Epidermal melanocyte (primary cell): ENCODE measurements at regions not wholly inside any gene's neighbourhood (a gene's known extent, or its start where the extent isn't known, plus 50 kb on each side); places are given as distances from the start of the nearest gene placed in this dataset.
"Not testable (repeated sequence)": the region's sequence is repeated elsewhere in the genome, so short reads cannot be mapped to it uniquely, and the experiment has no call there.

Experiments used
- DNase-seq: peaks from one replicate; pipeline ENCODE4 v3.0.0; 2011; ENCODE audit warnings: low spot score; ENCODE audit not compliant: insufficient read length

DNA sequence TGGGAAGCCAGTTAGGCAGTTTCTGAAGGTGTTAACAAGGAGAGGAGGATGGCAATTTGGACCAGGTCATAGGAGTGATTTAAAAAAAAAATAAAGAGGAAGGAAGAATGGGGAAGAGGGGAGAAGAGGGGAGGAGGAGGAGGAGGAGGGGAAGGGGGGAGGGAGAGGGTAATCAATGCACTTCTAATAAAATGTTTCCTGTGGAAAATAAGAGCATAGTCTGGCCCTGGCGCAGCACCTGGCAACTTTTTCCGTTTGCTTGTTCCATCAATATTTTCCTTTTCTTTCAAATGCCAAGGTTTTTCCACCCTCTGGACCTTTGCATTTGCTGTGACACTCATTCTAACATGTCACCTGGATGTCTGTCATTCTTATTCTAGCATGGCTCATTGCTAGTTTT lies 308.2 kb downstream of the PPP1R3A start:
- no peak for DNase-seq

DNA sequence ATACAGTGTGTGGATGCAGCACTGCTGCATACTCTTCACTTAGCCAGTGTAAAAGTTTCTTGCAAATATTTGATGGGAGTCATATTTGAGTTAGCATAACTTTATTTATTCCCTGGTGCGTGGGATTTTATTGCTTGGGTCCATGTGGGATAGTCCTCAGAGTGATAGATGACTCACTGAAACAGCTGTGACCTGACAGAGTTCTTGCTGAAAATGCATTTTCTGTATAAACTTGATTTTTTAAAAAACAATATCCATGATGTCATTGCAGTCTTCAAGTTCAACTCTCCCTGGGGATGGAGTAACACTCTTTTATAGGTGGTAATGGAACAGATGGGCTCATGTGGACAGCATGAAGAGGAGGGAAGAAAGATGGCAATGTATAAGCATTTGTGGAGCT lies 310.0 kb downstream of the PPP1R3A start:
- DNase-seq = no peak

DNA sequence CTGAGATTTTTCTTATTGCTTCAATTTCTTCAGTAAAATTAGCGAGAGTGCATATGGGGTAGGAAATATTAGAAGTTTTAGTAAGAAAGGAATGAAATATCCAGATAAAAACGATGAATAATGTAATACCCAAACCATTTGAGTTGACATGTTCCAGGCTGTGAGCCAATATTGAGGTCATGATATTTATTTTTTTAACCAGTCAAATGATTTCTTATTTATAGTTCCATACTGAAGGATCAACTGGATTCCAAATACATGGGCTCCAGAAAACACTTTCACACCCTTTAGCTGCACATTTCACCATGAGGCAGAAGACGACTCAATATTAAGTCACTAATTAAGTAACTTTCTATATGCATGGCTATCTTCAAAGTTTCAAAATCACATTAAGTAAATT lies 312.5 kb downstream of the PPP1R3A start:
- no peak for DNase-seq

DNA sequence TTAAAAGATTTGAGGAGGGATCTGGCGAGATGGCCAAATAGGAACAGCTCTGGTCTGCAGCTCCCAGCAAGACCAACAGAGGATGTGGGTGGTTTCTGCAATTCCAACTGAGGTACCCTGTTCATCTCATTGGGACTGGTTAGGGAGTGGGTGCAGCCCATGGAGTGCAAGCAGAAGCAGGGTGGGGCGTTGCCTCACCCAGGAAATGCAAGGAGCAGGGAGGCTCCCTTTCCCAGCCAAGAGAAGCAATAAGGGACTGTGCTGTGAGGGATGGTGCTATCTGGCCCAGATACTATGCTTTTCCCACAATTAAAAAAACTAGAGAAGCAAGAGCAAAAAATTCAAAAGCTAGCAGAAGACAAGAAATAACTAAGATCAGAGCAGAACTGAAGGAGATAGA lies 318.4 kb downstream of the PPP1R3A start:
- DNase-seq = not testable (repeated sequence)

DNA sequence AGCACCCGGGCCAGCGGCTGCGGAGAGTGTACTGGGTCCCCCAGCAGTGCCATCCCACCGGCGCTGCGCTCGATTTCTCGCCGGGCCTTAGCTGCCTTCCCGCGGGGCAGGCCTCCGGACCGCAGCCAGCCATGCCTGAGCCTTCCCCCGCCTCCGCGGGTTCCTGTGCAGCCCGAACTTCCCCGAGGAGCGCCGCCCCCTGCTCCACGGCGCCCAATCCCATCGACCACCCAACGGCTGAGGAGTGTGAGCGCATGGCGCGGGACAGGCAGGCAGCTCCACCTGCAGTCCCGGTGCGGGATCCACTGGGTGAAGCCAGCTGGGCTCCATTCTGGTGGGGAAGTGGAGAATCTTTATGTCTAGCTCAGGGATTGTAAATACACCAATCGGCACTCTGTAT lies 325.4 kb downstream of the PPP1R3A start:
- not testable (repeated sequence) for DNase-seq

DNA sequence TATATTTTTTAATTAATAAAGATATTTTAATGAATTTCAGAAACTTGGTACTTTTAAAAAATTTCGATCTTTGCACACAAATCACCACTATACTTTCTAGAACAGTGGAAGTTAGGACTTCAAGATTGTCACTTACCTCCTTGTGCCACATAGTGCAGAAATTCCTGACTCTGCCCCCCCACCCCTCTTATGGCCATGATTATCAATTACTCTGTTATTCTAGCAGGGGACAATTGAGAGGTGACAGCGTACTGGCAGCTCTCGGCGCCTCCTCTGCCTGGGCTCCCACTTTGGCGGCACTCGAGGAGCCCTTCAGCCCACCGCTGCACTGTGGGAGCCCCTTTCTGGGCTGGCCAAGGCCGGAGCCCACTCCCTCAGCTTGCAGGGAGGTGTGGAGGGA lies 325.9 kb downstream of the PPP1R3A start:
- DNase-seq = not testable (repeated sequence)

DNA sequence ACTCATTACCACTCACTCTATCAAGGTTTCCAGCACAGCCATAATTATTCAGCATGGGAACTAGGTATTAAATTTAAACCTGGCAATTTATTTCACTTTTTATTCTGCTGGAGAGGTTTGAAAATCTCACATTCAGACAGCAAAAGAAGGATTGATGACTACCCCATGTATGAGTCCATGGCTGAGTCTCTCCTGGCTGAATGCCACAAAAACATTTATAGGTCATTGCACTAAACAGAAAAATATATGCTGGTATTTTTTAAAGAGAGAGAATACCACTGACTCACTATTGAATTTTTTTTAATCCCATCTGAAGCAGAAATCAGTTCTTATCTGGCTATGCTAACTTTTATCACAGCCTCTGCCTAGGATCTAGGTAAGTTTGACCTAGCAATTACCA lies 336.3 kb downstream of the PPP1R3A start:
- no peak for DNase-seq

DNA sequence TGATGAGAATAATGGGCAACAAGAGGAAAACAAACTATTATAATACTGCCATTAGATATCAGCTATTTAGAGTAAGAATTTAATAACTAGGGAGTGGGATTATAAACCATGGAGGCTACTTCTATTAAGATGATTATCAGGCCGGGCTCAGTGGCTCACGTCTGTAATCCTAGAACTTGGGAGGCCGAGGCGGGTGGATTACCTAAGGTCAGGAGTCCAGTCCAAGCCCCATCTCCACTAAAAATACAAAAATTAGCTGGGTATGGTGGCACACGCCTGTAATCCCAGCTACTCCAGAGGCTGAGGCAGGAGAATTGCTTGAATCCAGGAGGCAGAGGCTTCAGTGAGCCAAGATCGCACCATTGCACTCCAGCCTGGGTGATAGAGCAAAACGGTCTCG lies 355.6 kb downstream of the PPP1R3A start:
- not testable (repeated sequence) for DNase-seq

DNA sequence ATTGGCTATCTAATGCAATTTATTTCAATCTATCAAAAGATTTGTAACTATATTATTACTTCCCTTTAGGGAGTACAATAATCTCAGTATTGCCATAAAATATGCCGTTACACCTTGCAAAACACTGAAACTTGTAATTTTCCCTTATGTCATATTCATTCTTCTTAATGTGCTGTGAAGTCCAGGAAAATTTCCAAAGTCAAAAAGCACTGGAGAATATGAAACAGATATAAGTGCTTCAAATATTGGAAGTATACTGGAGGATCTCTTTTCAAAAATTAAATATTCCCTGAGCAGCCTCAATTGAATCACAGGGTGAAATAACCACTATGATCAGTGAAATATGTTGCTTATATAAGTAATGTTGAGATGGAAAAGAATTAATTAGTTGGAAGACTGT lies 356.0 kb downstream of the PPP1R3A start:
- no peak for DNase-seq

DNA sequence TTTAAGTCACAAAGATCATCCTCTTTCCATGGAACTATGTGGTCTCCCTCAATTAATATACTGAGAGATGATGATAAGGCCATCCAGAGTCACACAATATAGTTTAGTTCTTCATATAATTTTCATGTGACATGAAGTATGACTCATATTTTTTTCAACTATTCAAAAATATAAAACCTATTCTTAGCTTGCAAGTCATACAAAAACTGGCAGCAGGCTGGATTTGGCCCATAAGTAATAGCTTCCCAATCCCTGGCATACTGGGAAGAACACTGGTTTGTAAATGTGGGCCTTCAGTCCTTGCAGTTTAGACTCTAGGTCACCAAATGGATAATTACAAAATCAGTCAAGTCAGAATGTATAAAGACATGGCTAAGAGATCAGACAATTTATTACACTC lies 356.6 kb downstream of the PPP1R3A start:
- no peak for DNase-seq

DNA sequence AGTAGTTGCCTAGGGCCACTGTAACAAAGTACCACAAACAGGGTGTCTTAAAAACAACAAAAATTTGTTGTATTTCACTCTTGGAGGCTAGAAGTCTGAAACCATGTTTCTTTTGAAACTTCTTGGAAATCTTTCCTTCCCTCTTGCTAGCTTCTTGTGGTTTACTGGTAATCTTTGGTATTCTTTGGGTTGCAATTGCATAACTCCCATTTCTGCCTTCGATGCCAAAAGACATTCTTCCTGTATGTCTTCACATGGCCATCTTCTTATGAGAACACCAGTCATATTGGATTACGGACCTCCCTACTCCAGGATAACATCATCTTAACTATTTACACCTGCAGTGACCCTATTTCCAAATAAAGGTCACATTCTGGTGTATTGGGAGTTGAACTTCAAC lies 357.4 kb downstream of the PPP1R3A start:
- DNase-seq = peak; percentile 17

DNA sequence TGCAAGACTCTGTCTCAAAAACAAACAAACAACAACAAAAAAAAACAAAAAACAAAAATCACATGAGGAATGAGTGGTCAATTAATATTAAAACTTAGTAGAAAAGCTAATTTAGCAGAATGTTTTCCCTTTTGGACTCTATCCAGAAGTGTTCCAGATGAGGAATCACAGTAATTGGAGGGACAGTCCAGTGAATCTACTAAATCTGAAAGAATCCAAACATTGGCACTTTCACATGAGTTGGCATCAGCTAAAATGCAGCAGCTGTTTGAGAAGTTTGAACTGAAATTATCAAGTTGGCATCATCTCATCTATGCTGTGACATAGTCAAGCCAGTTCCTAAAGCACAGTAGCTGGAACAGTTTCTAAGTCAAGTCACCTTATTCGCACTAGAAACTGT lies 367.8 kb downstream of the PPP1R3A start:
- no peak for DNase-seq

DNA sequence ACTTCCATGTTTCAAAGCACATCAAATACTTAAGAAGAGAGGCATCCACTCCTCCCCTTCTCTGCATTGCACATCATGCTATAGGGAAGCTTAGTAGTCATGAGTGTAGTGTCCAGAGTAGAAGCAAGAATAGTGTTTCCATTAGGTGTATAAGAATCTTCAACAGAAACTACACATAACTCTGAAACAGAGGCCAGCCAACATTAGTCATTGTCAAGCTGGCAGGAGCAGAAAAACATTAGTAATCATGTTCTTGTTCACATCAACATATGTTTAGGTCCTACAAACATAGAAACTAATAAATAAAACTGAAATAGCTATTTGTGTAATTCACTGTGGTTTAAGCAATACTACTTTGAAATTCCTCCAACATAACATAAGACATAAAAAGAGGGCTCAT lies 370.2 kb downstream of the PPP1R3A start:
- no peak for DNase-seq

DNA sequence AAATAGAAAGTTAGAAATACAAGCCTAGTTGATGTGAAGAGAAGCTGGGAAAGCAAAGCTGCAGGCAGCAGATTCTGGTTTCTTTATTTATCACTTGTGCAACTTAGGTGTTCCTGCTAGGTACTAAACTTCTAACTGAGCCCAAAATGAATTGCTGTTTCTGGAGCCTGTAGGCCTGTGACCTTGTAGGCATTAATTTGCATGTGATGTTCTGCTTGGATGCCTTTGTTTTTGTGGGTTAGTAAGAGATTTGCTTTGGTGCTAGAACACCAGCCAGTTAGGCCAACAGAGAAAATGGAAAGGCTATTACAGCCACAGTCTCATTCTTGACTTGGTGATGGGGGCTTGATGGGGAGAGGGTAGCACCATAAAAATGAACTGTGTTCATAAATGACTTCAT lies 370.7 kb downstream of the PPP1R3A start:
- DNase-seq = no peak

DNA sequence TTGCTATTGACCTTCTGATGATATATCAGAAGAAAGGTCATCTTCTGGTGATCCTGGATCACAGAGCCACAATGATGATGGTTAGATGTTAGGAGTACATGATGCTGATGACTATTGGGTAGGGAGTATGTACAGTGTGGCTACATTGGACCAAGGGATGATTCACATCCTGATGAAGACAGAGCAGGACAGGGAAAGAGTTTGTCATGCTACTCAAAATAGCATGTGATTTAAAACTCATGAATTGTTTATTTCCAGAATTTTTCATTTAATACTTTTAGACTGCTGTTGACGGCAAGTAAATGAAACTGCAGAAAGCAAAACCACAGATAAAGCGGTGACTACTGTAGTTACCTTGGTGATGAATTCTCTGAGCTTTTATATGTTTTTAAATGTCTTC lies 397.3 kb downstream of the PPP1R3A start:
- DNase-seq = no peak

DNA sequence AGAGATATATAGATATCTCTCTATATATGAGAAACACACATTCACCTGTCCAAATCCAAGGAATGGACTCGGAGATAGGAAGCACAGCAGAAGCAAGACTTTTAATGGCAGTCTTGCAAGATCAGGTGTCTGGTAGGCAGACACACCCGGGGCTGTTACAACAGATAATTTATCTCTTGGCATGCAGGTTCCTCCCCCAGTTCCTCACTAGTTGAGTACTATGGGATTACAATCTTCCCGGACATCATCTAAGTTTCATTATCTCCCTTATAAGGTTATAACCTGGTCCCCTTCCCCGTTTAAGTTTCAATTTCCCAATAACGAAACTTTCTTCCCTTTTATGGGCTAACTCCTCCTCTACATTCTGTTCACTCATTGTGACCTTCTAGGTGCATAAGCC lies 399.3 kb downstream of the PPP1R3A start:
- DNase-seq = no peak

DNA sequence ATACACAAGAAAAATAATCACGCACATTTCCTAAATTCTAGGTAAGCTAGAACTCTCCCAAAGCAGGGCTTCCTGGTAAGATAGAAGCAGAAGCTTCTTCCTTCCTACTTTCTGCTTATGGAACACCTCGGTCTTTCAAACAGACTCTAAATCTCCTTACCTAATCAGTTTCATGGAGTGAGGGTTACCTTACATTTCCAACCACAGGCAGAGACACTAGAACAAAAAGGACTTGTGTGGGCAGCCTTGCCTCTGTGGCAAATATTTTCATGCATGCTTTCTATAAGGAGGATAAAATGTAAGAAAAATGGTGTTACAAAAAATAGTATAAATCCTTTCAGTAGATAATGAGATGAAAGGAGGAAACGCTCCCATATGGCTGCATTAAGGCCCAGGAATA lies 386.3 kb upstream of the SMIM30 start:
- DNase-seq = no peak

DNA sequence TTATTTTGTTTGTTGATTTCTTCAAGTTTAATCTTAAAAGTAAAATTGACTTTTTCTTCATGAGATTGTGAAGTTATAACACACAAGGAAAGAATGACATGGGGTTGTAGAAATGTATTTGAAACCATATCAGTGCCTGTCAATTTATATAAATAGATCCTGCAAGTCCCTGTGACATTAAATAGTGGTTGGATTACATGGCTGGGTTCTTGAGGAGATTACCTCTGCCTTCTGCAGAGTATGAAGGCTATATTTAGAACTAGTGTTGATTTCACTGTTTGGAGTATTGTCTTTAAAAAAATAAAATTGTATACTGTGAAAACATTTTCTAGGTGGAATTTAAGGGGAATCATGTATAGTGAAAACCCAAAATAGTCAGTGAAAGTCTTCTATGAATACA lies 385.8 kb upstream of the SMIM30 start:
- DNase-seq = no peak

DNA sequence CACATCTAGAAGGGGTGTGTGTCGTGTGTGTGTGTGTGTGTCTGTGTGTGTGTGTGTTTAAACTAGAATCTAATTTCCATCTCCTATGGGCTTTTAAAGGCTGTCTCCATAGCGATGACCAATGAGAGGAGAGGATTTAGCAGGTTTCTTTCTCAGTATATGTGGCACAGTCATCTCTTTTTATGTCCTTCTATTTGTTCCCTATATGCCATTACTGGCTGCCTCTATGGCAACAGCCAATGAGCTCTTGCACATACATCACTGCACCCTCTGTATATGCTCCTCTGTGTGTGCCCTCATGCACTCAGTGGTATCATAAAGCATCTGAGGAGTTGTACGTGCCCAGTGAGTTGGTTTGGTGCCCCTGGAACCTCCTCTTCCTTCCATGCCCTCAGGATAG lies 378.2 kb upstream of the SMIM30 start:
- DNase-seq = not testable (repeated sequence)

DNA sequence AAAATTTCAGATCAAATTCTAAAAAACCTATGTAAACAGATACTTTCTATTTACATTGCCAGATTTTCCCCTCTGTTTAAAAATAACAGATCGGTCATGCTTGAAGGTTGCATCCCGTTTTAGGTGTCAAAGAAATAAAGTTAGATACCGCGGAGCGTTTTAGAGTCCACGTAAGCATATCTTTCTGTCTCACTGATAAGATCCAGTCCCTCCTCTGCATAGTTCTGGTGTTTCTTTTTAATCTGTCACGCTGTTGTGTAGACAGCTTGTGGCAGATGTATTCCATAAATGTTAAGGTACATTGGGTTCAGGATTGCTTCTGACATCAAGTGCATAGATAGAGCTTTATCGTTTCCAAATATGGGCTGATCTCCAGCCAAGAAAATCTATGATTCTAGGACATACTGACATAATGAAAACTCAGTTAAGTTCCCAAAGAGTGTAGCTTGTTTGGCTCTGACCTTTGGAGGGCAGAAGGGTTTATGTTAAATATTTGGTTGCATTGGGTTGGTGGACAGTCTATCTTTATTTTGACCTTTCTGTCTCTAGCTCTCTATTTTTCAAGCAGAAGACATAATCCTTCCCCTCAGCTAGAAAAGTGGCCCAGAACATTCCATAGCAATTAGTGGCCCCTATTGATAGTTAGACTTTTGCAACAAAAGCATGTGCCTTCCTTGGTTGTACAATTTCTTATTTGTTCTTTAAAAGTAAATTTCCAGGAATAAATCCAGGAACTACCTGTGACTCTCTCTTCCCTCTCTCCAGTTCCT lies 376.6 kb upstream of the SMIM30 start:
- not testable (repeated sequence) for DNase-seq

DNA sequence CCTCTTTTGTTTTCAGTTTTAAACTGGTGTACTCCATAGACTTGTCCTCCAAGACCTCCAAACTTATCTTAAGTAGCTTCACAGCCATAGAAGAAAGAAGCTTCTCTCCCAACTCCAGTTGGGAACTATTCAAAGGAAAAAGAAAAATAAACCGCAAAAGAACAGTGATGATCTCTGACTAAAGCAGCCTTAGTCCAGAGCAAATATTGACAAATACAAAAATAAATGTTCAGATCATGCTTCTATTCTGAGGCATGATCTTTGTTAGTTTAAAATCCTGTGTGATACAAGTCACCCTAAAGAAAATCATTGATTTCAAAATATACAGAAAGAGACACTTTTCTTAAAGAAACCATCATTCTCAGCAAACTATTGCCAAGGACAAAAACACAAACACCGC lies 373.0 kb upstream of the SMIM30 start:
- no peak for DNase-seq

DNA sequence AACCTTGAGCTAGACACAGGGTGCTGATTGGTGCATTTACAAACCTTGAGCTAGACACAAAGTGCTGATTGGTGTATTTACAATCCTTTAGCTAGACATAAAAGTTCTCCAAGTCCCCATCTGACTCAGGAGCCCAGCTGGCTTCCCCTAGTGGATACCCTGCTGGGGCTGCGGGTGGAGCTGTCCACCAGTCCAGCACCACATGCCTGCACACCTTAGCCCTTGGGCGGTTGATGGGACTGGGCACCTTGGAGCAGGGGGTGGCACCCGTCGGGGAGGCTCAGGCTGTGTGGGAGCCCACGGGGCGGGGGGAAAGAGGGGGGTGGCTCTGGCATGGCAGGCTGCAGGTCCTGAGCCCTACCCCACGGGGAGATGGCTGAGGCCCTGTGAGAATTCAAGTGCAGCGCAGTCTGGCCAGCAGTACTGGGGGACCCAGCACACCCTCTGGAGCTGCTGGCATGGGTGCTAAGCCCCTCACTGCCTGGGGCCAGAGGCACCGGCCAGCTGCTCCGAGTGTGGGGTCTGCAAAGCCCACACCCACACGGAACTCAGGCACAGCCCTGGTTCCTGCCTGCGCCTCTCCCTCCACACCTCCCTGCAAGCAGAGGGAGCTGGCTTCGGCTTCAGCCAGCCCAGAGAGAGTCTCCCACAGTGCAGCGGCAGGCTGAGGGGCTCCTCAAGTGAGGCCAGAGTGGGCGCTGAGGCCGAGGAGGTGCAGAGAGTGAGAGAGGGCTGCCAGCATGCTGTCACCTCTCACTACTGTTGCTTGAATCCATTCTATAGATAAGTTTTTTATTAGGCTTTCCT lies 369.8 kb upstream of the SMIM30 start:
- no peak for DNase-seq

DNA sequence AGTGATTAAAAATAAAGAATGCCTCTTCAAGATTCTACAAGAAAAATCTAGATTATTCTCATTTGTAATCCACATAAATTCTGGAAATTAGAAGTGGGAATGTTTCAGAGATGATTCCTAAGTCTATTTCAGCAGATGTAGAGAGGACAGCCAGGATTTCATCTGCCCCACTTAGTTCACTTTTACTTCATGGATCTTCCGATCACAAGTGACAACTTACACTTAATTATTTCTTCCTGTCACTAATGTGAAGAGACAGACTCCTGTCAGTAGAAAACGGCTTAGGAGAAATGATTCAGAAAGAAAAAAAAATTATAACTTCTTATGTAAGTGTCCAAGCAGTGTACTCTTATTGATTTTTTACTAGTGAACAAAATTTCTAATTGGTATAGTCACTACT lies 368.2 kb upstream of the SMIM30 start:
- no peak for DNase-seq
